ENCODE measurements at regions not wholly inside any gene's neighbourhood (a gene's known extent, or its start where the extent isn't known, plus 50 kb on each side); places are given as distances from the start of the nearest gene placed in this dataset.
A peak's percentile ranks its signal among the peaks of the same experiment; 100 is the strongest.

DNA sequence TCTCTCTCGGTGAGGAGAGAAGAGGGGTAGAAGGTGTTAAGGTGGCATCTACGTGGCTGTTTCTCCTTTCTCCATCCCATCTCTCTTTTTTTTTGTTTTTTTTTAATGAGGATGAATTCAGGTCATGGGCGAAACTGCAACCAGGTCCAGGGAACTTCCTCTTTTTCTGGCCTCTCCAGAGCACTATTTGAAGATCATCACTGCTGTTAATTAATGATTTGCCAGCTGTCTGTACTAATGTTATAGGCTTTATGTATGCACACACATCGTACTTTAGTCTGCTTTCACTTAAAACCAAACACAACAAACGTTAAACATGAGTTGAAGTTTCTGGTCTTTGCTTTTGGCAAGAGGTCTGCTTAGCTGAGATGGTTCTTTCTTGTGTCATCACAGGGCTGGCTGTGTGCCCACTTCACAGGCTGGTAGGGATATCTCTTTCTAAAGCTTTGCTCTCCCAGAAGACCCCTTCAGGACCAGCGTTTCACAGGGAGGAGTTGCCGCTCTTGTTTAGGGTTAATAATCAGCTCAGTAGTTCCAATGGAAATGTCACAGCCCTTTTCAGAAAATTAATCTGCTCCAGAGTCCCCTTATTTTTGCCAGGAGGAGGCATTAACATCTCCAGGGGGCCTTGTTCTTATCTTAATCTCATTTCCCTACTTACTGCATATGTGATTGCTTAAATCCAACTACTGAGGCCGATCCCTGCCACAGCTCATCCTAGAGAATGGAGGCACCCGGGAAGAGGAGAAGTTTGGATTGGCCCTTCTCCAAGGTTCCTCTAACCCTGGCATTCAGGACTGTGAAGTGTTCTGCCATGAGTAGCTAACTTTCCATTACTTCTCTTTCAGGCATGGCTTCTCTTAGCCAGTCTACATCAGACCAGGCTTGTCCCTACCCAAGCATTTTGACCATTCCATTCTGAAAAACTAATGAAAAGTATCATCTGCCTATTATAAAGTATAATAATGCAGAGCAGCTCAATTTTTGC, 273.9 kb upstream of the NFE2L3 start:
- DNase-seq = no peak

DNA sequence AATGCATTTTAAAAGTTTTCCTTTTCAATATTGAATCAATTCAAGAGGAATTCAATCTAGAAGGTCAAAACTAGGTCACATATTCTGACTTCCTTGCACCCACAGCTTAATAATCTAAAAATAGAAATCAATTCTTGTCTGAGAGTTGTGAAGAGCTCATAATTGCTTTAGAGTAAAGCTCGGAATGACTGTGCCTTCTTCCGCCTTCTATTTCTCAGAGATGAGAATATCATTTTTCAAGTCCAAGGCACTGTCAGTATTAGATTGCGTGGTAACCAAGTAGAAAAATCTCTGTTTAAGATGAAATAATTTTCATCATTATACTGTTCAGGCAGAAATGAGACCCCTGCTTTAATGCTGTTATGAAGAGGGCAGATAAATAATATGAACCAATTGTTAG, 272.2 kb upstream of the NFE2L3 start:
- DNase-seq = no peak

DNA sequence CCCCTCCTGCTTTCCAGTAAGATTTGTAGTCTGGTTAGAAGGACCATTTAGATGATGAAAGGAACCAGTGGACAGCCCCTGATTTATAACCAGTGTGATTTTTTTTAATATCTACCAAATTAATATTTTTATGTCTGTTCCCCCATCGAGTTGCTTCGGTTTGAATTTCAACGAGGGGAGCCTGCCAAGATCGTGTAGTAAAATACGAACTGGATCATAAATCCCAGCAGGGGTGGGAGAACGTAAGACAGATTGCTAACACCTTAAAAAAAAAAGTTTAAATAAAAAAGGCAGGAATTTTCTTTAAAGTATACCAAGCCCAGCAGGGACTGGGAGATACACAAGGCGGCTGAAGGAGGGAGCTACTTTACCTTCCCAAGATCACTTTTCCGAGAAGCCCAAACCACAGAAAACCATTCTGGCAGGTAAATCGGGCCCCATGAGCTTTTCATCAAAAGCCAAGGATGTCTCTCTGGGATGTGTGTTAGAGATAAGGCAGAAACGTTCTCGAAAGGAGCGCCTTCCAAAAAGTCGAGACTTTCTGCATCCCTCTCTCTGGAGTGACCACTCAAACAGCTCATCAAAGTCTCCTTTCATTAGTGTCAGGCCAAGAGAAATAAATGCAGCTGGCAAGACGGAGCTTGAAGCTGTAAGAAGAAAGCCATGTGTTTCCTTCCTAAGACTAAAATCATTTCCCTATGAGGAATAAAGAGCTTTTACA, 270.5 kb upstream of the NFE2L3 start:
- DNase-seq = no peak

DNA sequence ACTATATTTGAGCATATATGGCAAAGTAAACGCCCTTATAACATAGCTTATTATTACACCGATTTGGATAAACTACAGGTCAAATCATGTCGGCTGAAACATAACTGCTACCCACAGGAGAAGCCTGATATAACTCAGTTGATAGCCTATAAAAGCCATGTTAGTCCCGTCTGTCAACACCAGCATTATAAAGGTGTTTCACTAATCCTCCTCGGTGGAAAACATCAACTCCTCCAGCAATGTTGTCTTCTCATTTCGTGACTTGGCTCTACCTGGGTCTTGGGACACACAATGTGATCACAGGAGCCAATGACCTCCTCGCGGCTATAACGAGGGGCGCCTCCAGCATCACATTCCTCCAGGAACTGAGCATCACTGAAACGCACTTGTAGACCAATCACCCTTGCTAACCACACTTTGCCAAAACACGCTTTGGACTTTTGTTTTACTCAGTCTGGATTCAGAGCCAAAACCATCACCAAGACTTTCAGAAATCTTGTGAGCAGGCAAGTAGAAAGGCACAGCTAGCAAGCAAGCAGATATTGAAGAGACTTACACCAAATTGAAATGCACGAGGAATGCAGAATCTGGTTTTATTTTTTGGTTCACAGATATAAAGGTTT, 269.7 kb upstream of the NFE2L3 start:
- DNase-seq = no peak

DNA sequence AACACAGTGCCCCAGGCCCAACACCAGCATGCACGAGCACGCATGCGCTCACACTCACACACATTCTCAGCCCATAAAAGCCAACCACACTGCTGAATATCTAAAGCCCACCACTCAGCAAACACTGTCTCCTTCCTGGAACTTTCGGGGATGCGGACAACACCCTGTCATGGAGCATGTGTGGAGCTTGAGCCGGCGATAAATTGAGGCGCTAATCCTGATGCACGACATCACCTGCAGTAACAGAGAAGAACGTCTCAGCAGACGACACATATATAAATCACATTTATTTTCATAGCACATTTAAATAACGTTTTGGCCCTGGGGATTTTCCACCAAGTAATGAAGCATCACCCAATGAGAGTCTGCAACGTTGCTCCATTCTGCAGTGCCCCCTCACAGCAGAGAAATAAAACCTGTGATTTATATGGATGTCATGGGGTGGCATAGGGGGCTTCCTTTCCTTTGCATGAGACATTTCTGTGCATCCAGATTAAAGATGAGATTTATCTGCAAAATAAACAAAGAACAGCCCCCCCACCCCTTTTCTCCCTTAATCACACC, 267.7 kb upstream of the NFE2L3 start:
- DNase-seq = no peak

DNA sequence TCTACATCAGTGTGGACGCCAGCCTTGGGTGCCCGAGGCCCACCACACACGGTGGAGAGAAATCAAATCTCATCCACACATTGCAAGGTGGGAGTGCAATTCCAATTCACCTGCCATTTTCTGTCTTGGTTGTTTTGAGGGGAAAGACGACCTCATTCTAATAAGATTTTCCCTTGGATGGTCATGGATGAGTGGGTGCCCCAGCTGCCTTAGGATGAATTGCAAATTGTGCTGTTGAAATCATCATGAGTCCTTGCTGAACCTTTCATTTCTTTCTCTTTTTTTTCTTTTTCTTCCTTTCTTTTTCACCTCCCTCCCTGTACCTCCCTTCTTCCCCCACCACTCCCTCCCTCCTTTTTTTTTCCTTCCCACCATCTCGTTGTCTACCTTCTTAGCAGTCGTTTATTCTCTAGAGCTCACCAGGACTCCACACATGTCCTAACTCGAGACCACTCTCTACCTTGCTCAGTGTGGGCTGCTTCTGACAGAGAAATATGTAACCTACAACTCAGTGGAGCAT, 266.9 kb upstream of the NFE2L3 start:
- DNase-seq = no peak

DNA sequence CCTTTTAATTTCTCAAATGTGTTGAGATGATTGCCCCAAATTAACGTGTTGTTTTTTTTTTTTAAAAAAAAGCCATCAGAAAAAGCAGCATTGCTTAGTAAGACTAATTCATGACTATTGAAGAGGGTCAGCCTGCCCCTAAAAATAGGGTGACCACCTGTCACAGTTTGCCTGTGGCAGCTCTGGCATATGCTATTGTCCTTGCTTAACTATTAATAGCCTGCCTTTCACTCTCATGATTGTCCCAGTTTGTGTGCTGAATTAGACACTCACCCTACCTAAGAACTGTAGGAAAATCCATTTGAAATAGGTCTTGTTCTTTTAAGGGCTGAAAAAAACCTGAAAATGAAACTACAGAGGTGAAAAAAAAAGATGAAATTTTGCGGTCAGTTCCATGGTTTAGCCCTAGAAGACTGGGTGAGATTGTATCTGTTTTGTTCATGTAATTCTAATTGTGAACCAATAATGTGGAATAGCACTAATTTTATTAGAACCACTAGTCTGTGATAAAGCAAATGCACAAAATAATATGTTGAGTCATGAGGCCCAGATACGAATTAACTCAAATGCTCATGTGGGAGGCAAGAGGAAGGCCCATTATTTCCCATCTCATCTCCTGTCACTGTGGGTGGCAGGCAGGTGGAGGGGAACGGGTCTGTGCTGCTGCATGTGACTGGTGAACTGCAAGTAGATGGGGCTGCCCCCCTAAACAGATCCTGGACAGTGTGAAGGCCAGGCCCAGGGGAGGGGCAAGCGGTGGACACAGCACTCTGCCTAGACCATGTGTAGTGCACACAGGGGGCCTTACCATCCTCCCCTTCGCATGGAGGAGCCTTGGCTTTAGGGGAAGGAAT, 265.4 kb upstream of the NFE2L3 start:
- peak; percentile 28 for DNase-seq

DNA sequence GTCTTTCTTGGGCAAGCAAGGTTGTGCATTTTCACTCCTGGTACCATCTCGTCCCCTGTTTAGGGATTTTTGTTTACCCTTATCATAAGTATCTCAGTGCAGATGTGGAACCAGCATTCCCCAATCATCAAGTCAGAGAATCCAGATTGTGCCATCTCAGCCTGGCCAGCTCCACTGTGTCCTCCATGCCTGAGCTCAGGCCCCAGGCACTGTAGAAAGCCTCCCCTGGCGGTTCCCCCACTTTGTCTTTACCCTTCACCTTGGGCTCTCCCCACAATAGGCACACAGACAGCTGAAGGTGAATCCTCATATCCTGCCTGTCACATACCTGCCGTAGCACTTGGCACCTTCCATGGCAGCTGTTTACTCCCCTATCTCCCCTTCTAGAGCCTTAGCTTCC, 264.7 kb upstream of the NFE2L3 start:
- no peak for DNase-seq

DNA sequence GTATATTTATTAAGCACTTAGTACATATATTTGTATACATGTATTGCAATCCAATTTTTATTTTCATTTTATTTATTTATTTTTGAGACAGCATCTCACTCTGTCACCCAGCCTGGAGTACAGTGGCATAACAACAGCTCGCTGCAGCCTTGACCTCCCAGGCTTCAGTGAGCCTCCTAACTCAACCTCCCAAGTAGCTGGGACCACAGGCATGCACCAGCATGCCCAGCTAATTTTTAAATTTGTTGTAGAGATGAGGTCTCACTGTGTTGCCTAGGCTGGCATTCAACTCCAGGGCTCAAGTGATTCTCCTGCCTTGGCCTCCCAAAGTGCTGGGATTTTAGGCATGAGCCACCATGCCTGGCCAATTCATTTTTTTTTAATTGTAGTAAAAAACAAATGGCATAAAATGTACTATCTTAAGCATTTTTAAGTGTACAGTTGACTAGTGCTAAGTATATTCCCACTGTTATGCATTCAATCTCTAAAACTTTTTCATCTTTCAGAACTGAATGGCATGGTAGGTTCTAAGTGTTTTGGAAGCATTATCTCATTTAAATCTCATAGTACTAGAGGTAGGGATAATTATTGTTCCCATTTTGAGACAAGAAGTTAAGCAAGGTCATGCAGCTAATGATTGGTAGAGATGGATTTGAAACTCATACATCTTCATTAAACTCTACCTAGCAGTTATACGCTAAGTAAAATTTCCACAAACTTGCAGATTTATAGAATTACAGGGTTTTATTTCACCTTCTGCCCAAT, 264.0 kb upstream of the NFE2L3 start:
- DNase-seq = no peak

DNA sequence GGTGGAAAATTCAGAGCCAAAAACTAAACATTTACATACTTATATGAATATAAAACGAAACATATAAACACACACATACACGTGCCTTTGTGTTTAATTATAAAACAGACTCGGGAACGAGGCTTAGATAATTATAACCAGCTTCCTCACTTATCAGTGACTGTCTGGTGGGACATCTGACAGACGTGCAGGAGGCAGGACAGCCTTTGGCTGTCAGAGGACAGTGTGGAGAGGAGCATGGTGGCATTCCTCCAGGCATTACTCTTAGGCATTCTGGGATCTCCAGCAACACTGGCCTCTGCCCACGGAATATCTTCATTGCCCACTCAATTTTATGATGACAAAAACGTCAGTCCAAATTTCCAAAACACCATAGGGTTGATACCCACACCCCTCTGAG, 262.2 kb upstream of the NFE2L3 start:
- DNase-seq = no peak

DNA sequence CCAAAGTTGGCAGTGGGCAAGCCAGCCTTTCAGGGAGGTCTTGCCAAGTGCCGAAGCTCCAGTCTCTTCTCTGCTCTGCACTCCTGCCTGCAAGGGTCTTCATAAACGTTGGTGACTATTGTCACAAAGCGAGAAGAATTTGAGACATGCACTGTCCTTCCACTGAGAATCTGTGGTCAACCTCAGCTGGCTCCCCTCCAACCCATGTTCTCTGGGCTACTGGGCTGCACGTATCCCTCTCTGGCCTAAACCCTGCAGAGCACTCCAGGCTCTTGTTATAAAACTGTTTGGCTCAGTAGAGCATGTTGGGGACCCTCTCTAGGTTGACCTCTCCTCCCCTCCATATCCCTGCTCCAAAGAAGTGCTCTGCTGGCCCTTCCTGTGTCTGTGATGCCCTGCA, 260.4 kb upstream of the NFE2L3 start:
- no peak for DNase-seq

DNA sequence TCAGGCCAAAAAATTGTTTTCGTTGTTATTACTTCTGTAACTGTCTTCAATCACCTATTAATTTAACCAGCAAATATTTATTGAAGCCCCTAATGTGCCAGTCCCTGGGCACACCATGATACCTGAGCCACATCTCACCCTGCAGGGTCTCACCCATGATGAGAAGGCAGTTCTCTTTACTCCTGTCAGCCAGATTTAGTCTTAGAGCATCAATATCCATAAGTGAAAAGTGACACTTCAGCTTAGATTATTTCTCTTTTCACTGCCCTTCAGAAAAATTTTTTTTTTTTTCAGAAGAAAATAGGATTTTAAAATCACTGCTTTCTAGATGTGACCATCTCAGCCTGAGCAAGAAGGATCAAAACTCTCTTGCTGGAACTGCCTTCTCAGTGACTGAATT, 258.6 kb upstream of the NFE2L3 start:
- DNase-seq = peak; percentile 52

DNA sequence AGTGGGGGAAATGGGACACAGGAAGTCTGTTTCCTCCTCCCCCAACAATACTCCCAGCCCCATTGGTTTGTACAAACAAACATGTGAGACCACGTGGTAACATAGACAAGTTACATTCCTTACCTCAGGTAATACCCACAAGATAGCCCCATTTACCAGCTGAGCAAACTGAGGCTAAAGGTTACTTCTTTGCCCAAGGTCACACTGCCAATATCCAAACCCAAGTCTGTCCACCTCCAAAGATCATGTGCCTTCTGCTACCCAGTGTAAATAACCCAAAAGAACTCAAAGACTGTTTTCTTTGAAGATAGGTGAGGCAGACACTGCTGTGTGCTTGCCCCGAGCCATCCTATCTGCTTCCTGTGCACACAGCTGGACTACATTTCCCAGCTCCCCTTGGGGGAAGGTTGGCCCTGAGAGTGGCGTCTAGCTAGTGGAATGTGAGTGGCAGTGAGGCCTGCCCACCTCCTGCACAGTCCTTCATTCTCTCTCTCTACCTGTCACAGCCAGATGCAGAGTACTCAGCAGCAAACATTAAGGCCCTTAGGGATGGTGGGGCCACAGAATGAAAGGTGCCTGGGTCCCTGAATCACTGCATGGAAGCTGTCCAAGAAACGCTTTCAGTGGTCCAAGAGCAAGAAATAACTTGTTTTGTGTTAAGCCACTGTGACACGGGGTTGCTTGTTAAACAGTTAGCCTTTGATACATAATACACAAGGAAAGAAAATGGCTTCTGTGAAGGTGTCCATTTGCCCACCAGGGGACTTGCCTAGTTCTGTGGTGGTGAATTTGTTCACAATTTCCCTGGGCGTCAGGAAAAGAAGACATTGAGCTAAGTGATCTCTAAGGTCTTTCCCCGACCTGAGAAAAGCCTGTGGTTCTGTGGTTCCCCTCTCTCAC, 257.7 kb upstream of the NFE2L3 start:
- peak; percentile 19 for DNase-seq

DNA sequence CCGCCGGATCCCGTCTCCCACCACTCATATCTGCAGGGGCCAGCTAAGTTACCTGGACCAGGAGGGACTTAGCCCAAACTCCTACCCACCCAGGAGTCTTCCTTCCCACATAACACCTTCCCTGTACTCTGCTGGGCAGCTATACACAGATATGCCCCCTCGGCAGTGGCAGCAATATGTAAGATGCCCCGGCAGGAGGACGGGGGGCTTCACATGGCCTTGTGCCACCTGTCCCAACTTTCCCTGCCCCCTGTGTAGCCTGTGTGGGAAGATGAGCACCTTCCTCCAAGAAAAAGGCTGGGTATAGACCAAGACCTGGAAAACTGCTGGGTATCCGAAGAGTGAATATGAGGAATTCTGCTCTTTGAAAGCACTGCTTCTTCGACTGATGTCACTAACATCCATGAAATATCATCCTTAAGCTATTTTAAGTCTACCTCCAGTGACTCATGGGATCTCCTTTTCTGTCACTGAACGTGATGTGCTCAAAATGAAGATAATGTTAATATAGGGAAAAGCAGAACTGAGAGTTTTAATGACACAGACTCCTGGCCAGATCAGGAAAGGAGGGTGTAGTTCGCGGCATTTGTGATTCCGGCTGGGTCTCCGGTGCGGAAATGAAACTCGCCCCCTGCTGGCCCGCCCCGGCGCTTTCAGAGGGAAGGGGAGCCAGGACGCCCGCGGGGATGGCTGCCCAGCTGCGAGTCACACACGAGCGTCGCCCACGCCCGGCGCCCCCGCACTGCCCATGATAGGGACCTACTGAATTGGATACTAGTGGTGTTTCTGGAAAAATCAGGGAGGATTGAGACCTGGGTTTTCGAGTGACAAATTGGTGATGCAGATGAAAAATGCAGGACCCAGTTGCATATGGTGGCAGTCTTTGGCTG, 256.9 kb upstream of the NFE2L3 start:
- no peak for DNase-seq

DNA sequence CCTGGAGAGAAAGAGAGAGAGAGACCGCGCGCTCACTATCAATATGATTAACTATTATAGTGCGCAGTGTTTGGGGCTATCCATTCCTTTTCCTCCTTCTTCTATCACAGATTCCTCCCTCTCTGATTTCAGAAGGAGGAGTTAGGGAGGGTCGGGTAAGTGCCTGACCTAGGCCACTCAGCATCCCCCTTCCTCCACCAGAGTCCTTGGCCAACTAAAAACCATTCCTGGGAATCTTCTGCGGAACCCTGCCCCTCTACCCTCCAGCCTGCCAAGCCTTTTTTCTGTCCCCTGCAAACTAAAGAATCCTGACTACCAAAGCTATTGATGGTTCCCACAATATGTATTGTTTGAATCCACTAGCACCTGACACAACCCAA, 256.2 kb upstream of the NFE2L3 start:
- DNase-seq = no peak

DNA sequence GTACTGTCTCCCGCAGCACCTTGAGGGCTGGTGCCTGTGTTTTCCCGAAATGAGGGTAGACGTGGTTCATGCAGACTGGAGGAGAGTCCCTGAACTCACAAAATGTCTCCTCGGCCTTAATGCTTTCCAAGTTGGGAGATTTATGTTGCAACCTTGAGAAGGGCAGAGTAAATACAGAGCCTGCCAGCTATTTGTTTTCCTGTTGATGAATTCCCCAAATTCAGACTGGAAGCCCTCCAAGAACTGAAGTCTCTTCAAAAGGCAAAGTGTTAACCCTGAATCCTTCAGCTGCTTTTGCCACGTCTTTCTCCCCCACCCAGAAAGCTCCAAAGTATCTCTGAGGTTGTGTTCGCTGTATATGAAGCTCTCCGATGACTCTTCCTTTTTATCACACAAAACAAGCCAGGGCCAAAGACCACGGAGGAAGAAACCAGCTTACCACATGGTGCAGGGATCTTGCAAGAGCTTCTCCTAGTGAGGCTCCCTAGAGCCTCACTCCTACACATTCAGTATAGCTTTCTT, 254.7 kb upstream of the NFE2L3 start:
- no peak for DNase-seq

DNA sequence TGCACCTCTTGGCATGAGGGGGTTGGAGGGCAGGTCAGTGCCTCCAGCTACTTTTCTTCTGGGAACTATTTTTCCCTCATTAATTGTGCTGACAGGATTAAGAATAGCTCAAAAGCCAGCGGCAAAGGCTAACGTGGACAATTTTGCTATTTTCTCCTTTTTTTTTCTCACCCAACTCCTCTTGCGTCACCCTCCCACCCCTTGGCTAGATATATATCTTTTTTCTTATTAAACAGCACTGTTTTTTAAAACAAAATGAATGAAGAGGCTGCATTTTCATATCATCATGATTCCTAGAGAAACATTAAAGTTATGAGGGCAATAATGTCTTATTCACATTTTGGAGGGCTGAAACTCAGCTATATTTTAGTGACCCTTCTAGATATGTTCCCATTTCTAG, 251.8 kb upstream of the NFE2L3 start:
- no peak for DNase-seq

DNA sequence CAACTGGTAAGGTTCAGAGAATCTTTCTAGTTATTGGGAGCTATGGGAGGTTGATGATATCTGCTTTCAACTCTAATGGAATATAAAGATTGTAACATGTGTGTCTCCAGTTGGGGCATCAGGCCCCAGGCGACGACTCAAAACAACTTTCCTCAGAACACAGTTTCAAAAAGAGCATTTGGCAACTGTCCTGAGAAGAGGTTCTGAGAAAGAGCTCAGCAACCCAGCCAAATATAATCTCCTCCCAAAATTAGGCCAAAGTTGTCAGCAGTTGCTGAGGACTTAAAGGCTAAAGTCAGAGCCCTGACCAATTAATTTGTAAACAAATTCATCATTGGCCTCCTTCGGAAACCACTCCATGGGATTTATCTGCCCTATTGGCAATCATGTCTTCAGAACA, 251.1 kb upstream of the NFE2L3 start:
- no peak for DNase-seq

DNA sequence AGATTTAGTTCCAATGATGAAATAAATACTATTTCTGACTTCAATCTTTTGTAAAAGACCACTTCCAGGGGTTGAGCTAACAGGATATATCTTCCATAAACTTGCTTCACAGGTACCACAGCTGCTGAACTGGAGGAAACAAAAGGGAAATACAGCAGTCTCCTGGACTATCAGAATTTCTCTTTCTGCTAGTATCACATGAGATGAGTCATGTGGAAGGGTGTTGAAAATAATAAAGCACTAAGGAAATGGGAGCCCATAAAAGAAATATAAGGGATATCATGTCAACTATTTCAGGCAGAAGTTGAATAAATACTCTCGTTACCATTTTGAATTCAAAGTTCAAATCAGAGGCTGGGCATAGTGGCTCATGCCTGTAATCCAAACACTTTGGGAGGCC, 250.3 kb upstream of the NFE2L3 start:
- no peak for DNase-seq

Data from NCI-H2171 treated with DMSO at 0.1 percent for 48 hours (cell line).